Kidney (tissue), 13 donors: ENCODE measurements at regions not wholly inside any gene's neighbourhood (a gene's known extent, or its start where the extent isn't known, plus 50 kb on each side); places are given as distances from the start of the nearest gene placed in this dataset.

ENCODE experiments used
- DNase-seq, 5 donors: peaks; one replicate each; pipeline ENCODE4 v3.0.0-alpha.2; 2013 to 2020
- FAIRE-seq: peaks from 2 replicates; lab custom pipeline; 2012; peaks lifted over from hg19 to GRCh38; lab: Jason Lieb, UNC
- H3K27ac ChIP-seq, 2 donors: one replicate each; pipeline ENCODE4 v1.7.0; 2013; ENCODE audit warnings: low read depth in 2 of 2, low read length in 2 of 2, inconsistent platforms in 1 of 2
- H3K27me3 ChIP-seq: one replicate; pipeline ENCODE4 v1.7.1; 2013; ENCODE audit warnings: low read length, inconsistent platforms; ENCODE audit not compliant: control insufficient read depth, insufficient read depth
- H3K36me3 ChIP-seq, 3 donors: one replicate each; pipeline versions ENCODE4 v1.7.0 to v1.7.1; 2013; ENCODE audit warnings: low read length in 3 of 3, control low read depth in 1 of 3, inconsistent platforms in 1 of 3; ENCODE audit not compliant: insufficient read depth in 3 of 3, control insufficient read depth in 2 of 3
- H3K4me1 ChIP-seq, 3 donors: one replicate each; pipeline versions ENCODE4 v1.7.0 to v1.7.1; 2013; ENCODE audit warnings: low read length in 3 of 3, inconsistent platforms in 1 of 3, low read depth in 1 of 3; ENCODE audit not compliant: control insufficient read depth in 2 of 3, insufficient read depth in 2 of 3
- H3K4me3 ChIP-seq, 3 donors: one replicate each; pipeline versions ENCODE4 v1.7.0 to v1.8.1; 2013; ENCODE audit warnings: low read length in 3 of 3, control low read depth in 1 of 3, inconsistent platforms in 1 of 3
- H3K9ac ChIP-seq, 3 donors: one replicate each; pipeline versions ENCODE4 v1.7.0 to v1.7.1; 2013; ENCODE audit warnings: low read length in 3 of 3, control low read depth in 1 of 3, inconsistent platforms in 1 of 3
- H3K9me3 ChIP-seq, 3 donors: one replicate each; pipeline versions ENCODE4 v1.7.0 to v1.7.1; 2013; ENCODE audit warnings: low read length in 3 of 3, control low read depth in 1 of 3, inconsistent platforms in 1 of 3; ENCODE audit not compliant: control insufficient read depth in 2 of 3, insufficient read depth in 1 of 3
- intact Hi-C: fragments of 100-400 bp; cut with DNase I; formaldehyde crosslinking; loops from one replicate; pipeline ENCODE4 v1.11.1; 2022
- TF ChIP-seq, protein P1 (sequence below): IDR thresholded peaks from 3 replicates; pipeline ENCODE4 v1.5.1; 2012; ENCODE audit warnings: mild to moderate bottlenecking, moderate library complexity, borderline replicate concordance; ENCODE audit not compliant: insufficient read depth; ENCODE audit errors: extremely low read depth
- donor health status: control.
- donor health status: control.
- donor health status: control.
- donor health status: control.
- donor health status: control.
- donor health status: DM: yes; HTN: yes; CAD: no.
- donor health status: Normal renal cell carcinoma (clear cell type).

DNA sequence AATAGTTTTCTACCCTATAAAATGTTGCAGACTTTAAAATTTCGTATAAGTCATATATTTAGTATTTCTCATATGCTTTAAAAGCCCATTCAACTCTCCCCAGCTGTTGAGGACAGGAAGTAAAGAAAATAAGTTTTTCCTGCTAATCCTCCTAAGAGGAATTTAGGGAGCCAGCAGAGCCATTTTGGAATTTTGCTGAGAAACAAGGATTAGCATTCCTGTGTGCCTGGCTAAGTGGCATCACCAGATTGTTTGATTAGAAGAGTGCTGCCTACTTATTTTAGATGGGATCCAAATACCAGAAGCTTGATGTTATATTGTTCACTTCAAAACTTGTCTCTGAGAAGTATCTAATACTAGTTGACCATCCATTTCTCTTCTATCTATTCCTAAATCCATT lies 131.2 kb upstream of the HHIP start:
- DNase-seq = no peak
- H3K36me3 ChIP-seq = no peaks in the 10 kb centered on the region
- no peak overlapping the region for H3K4me3 ChIP-seq
- H3K9me3 ChIP-seq = no peaks in the 10 kb centered on the region
- no peaks in the 10 kb centered on the region for H3K4me1 ChIP-seq
- H3K27ac ChIP-seq = no peak overlapping the region
- intact Hi-C loops = no loop called here
- H3K27me3 ChIP-seq = no peaks in the 10 kb centered on the region
- FAIRE-seq = no peak
- H3K9ac ChIP-seq = no peak overlapping the region
- TF ChIP-seq, protein P1, sequence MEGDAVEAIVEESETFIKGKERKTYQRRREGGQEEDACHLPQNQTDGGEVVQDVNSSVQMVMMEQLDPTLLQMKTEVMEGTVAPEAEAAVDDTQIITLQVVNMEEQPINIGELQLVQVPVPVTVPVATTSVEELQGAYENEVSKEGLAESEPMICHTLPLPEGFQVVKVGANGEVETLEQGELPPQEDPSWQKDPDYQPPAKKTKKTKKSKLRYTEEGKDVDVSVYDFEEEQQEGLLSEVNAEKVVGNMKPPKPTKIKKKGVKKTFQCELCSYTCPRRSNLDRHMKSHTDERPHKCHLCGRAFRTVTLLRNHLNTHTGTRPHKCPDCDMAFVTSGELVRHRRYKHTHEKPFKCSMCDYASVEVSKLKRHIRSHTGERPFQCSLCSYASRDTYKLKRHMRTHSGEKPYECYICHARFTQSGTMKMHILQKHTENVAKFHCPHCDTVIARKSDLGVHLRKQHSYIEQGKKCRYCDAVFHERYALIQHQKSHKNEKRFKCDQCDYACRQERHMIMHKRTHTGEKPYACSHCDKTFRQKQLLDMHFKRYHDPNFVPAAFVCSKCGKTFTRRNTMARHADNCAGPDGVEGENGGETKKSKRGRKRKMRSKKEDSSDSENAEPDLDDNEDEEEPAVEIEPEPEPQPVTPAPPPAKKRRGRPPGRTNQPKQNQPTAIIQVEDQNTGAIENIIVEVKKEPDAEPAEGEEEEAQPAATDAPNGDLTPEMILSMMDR = no peak

DNA sequence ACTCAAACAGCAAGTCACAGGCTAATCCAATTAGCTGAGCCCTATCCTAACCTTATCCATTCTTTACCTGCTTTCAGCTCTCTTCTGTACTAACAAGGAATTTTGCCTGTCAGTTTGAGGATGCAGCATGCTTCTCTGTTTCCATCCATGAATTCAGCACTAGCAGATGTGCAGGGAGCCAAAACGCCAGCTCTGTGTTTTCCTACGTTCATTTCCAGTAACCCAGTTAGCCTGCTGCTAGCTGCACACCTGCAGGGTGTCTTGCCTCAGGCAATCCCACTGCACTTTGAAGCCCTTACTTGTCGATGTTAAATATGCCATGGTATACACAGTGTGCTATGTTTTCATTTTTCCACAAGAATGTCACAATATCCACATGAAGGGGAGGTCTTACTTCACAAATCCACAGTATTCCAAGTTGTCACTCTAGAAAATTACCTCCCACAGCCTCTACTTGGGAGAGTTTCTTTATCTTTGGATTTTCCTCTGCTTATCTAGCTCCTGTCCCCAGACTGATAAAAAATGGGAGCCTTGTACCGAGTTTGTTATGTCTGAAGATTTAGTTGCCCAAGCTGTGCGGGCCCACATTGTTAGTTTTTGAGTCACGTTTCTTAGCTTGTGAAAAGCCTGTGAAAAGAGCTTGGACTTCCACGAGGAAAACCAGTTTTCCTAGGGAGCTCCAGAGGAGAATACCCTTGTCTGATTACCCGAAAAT lies 127.6 kb upstream of the HHIP start:
- DNase-seq = no peak
- no peak overlapping the region for H3K27ac ChIP-seq
- intact Hi-C loops = no loop called here
- H3K9me3 ChIP-seq = no peaks in the 10 kb centered on the region
- no peaks in the 10 kb centered on the region for H3K27me3 ChIP-seq
- no peak overlapping the region for H3K9ac ChIP-seq
- FAIRE-seq = no peak
- TF ChIP-seq, protein P1 = no peak
- no peak overlapping the region for H3K4me3 ChIP-seq
- no peaks in the 10 kb centered on the region for H3K36me3 ChIP-seq
- H3K4me1 ChIP-seq = no peaks in the 10 kb centered on the region

DNA sequence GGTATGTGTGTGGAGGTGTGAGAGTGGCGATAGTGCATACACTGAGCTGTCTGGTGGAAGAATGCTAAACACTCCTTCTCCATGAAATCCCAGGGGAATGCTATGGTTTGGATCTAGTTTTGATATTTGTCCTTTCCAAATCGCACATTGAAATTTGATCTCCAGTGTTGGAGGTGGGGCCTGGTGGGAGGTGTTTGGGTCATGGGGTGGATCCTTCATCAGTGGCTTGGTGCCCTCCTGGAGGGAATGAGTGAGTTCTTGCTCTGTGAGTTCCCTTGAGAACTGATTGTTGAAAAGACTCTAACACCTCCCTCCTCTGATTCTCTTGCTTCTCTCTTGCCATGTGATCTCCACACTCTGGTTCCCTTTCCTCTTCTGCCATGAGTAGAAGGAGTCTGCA lies 114.1 kb upstream of the HHIP start:
- TF ChIP-seq, protein P1 = no peak
- no peak for FAIRE-seq

More for the DNA sequence above, 114.1 kb upstream of the HHIP start:
- Histone ChIP-seq H3K27me3 (no peaks in the 10 kb centered on the region), H3K9me3 (no peaks in the 10 kb centered on the region), H3K4me1 (no peaks in the 10 kb centered on the region), H3K4me3 (no peak overlapping the region), H3K36me3 (no peaks in the 10 kb centered on the region), H3K9ac (no peak overlapping the region), H3K27ac (no peak overlapping the region)
- DNase-seq = no peak
- intact Hi-C loops = no loop called here
